Gastroesophageal sphincter (tissue), 4 donors: ENCODE measurements at regions not wholly inside any gene's neighbourhood (a gene's known extent, or its start where the extent isn't known, plus 50 kb on each side); places are given as distances from the start of the nearest gene placed in this dataset.

Experiments
- ATAC-seq: fragments of 150-250 bp; one replicate; pipeline ENCODE4 v1.9.1; 2016; ENCODE audit warnings: mild to moderate bottlenecking, moderate library complexity
- H3K27ac ChIP-seq, 4 donors: fragments of 200-600 bp; sonication (generic) in 3 of 4; 1 replicate in 3 of 4; 2 replicates in 1 of 4; pipeline ENCODE4 v1.5.1; 2016 to 2019
- H3K27me3 ChIP-seq: fragments of 200-600 bp; sonication (generic); one replicate; pipeline ENCODE4 v1.5.1; 2019
- H3K36me3 ChIP-seq, 2 donors: fragments of 200-600 bp; sonication (generic); one replicate each; pipeline ENCODE4 v1.5.1; 2019; ENCODE audit warnings: control low read depth in 1 of 2
- H3K4me1 ChIP-seq, 3 donors: fragments of 200-600 bp; sonication (generic); 1 replicate in 2 of 3; 2 replicates in 1 of 3; pipeline ENCODE4 v1.5.1; 2016 to 2019; ENCODE audit warnings: control low read depth in 2 of 3
- H3K4me3 ChIP-seq, 2 donors: fragments of 200-600 bp; sonication (generic); one replicate each; pipeline ENCODE4 v1.5.1; 2019; ENCODE audit warnings: mild to moderate bottlenecking in 1 of 2, moderate library complexity in 1 of 2
- H3K9me3 ChIP-seq, 3 donors: fragments of 200-600 bp; sonication (generic); one replicate each; pipeline ENCODE4 v1.5.1; 2017 to 2019; ENCODE audit warnings: control low read depth in 2 of 3
- CTCF ChIP-seq, 4 experiments: fragments of 200-600 bp in 2 of 4; fragments of 450-650 bp in 2 of 4; sonication (generic) in 1 of 4; IDR thresholded peaks; one replicate each; pipeline ENCODE4 v1.5.1; 2017 to 2019; ENCODE audit warnings: antibody characterized with exemption in 4 of 4, mild to moderate bottlenecking in 2 of 4, moderate library complexity in 2 of 4
- EP300 ChIP-seq: sonication (generic); formaldehyde crosslinking; IDR thresholded peaks from one replicate; pipeline ENCODE4 v1.6.1; 2017; ENCODE audit warnings: antibody characterized with exemption, mild to moderate bottlenecking
- POLR2A ChIP-seq, 2 donors: fragments of 450-650 bp; IDR thresholded peaks; one replicate each; pipeline ENCODE4 v1.6.1; 2017; ENCODE audit warnings: antibody characterized with exemption in 2 of 2, mild to moderate bottlenecking in 2 of 2, moderate library complexity in 1 of 2
- POLR2AphosphoS5 ChIP-seq: sonication (generic); formaldehyde crosslinking; IDR thresholded peaks from one replicate; pipeline ENCODE4 v1.6.1; 2017; ENCODE audit warnings: antibody characterized with exemption
- WGBS, 2 donors: methylation state at CpG; one replicate each; pipeline ENCODE4 v1.1.5; 2018; ENCODE audit warnings: low coverage in 1 of 2; 5-methylcytosine and 5-hydroxymethylcytosine counted together

GRCh38 chr14:87161502-87161901 is 831.5 kb downstream of the GALC start:
- TF ChIP-seq POLR2AphosphoS5 (no peak), CTCF (IDR thresholded peaks at IDR 0.05) (no peak), POLR2A (IDR thresholded peaks at IDR 0.05) (no peak), EP300 (no peak)
- Histone ChIP-seq H3K9me3 (no peaks in the 10 kb centered on the region), H3K27ac (no peak overlapping the region), H3K4me3 (no peak overlapping the region), H3K4me1 (no peaks in the 10 kb centered on the region), H3K27me3 (no peaks in the 10 kb centered on the region), H3K36me3 (no peaks in the 10 kb centered on the region)
- no peak for ATAC-seq
- 32 to 65% methylated on average over 2 to 4 of the region's 4 CpGs for WGBS, 2 donors

GRCh38 chr14:87160989-87161388 is 832.0 kb downstream of the GALC start:
- no peaks in the 10 kb centered on the region for H3K27me3 ChIP-seq
- no peaks in the 10 kb centered on the region for H3K36me3 ChIP-seq
- no peaks in the 10 kb centered on the region for H3K9me3 ChIP-seq
- 23 to 25% methylated on average over 2 of the region's 2 CpGs for WGBS, 2 donors
- TF ChIP-seq CTCF (IDR thresholded peaks at IDR 0.05): no peak
- no peak for TF ChIP-seq EP300
- no peak for TF ChIP-seq POLR2A (IDR thresholded peaks at IDR 0.05)
- TF ChIP-seq POLR2AphosphoS5: no peak
- H3K4me1 ChIP-seq: no peaks in the 10 kb centered on the region
- H3K27ac ChIP-seq: no peak overlapping the region
- H3K4me3 ChIP-seq: no peak overlapping the region
- no peak for ATAC-seq

GRCh38 chr14:87158283-87158682 is 834.7 kb downstream of the GALC start:
- H3K27ac ChIP-seq: no peak overlapping the region
- ATAC-seq: no peak
- no peaks in the 10 kb centered on the region for H3K9me3 ChIP-seq
- no peak for TF ChIP-seq EP300
- no peak for TF ChIP-seq POLR2AphosphoS5
- TF ChIP-seq POLR2A (IDR thresholded peaks at IDR 0.05): no peak
- TF ChIP-seq CTCF (IDR thresholded peaks at IDR 0.05): no peak
- no peak overlapping the region for H3K4me3 ChIP-seq
- 65 to 71% methylated on average over 2 to 5 of the region's 5 CpGs for WGBS, 2 donors
- H3K27me3 ChIP-seq: no peaks in the 10 kb centered on the region
- H3K36me3 ChIP-seq: no peaks in the 10 kb centered on the region
- H3K4me1 ChIP-seq: no peaks in the 10 kb centered on the region

- TF ChIP-seq POLR2A (IDR thresholded peaks at IDR 0.05): no peak
- TF ChIP-seq POLR2AphosphoS5: no peak
- TF ChIP-seq EP300: no peak
- TF ChIP-seq CTCF (IDR thresholded peaks at IDR 0.05): no peak
- H3K27me3 ChIP-seq: no peaks in the 10 kb centered on the region
- H3K4me1 ChIP-seq: no peaks in the 10 kb centered on the region
- no peak overlapping the region for H3K27ac ChIP-seq
- H3K9me3 ChIP-seq: no peaks in the 10 kb centered on the region
- no peak overlapping the region for H3K4me3 ChIP-seq
- no peak for ATAC-seq
- no peaks in the 10 kb centered on the region for H3K36me3 ChIP-seq
Observed at GRCh38 chr14:87156878-87157277, 836.1 kb downstream of the GALC start.

- H3K36me3 ChIP-seq: no peaks in the 10 kb centered on the region
- ATAC-seq: no peak
- TF ChIP-seq EP300 (no peak), CTCF (IDR thresholded peaks at IDR 0.05) (no peak), POLR2A (IDR thresholded peaks at IDR 0.05) (no peak), POLR2AphosphoS5 (no peak)
- WGBS, 2 donors: 73 to 79% methylated on average over 1 of the region's 1 CpG
- H3K4me3 ChIP-seq: no peak overlapping the region
- H3K9me3 ChIP-seq: no peaks in the 10 kb centered on the region
- no peaks in the 10 kb centered on the region for H3K27me3 ChIP-seq
- no peaks in the 10 kb centered on the region for H3K4me1 ChIP-seq
- no peak overlapping the region for H3K27ac ChIP-seq
Observed at GRCh38 chr14:87155856-87156488, 837.0 kb downstream of the GALC start.
